BJ (cell line): ENCODE measurements at regions not wholly inside any gene's neighbourhood (a gene's known extent, or its start where the extent isn't known, plus 50 kb on each side); places are given as distances from the start of the nearest gene placed in this dataset.

Source experiments
- CTCF ChIA-PET: fragments of 350-600 bp; formaldehyde crosslinking; extraction: SDS; loops from one replicate; lab custom pipeline; 2021; ENCODE audit warnings: antibody characterized with exemption, inconsistent platforms; lab: Yijun Ruan, JAX
- POLR2A ChIA-PET: fragments of 300-600 bp; sonication (Branson Sonifier 250); formaldehyde crosslinking; extraction: SDS; loops from one replicate; lab custom pipeline; 2021; ENCODE audit warnings: antibody characterized with exemption; lab: Charles Lee
- DNase-seq: peaks from one replicate; pipeline ENCODE4 v3.0.0-alpha.2; 2011; ENCODE audit warnings: low read depth
- H3K27me3 ChIP-seq: 2 replicates; pipeline ENCODE4 v1.6.0; 2011; ENCODE audit warnings: low read length; ENCODE audit not compliant: control insufficient read depth, insufficient read depth
- H3K36me3 ChIP-seq: 2 replicates; pipeline ENCODE4 v1.5.1; 2011; ENCODE audit warnings: low read length; ENCODE audit not compliant: control insufficient read depth, insufficient read depth
- H3K4me3 ChIP-seq: 2 replicates; pipeline ENCODE4 v1.5.1; 2011; ENCODE audit warnings: low read depth, mild to moderate bottlenecking, control low read depth, low read length
- TF ChIP-seq, protein P1 (sequence below): IDR thresholded peaks from 2 replicates; pipeline ENCODE4 v1.5.1; 2011; ENCODE audit warnings: low read depth, mild to moderate bottlenecking, control low read depth, inconsistent platforms, low read length, moderate library complexity; ENCODE audit not compliant: insufficient read depth

DNA sequence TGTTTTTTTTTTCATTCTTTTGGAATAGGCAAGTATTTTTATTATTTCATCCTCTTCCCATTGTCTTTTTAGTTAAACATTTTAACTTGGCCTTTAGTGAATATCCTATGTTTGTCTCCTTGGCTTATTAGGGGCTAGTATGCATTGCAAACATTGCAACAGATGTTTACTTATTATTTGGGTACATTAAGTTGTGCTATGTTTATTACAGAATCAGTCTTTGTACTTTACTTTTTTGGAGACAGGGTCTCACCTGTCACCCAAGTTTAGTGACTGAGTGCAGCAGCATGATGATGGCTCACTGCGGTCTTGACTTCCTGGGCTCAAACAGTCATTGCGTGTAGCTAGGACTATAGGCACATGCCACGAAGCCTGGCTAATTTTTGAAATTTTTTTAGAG is 51.1 kb upstream of the NUDT6 start:
- TF ChIP-seq, protein P1, sequence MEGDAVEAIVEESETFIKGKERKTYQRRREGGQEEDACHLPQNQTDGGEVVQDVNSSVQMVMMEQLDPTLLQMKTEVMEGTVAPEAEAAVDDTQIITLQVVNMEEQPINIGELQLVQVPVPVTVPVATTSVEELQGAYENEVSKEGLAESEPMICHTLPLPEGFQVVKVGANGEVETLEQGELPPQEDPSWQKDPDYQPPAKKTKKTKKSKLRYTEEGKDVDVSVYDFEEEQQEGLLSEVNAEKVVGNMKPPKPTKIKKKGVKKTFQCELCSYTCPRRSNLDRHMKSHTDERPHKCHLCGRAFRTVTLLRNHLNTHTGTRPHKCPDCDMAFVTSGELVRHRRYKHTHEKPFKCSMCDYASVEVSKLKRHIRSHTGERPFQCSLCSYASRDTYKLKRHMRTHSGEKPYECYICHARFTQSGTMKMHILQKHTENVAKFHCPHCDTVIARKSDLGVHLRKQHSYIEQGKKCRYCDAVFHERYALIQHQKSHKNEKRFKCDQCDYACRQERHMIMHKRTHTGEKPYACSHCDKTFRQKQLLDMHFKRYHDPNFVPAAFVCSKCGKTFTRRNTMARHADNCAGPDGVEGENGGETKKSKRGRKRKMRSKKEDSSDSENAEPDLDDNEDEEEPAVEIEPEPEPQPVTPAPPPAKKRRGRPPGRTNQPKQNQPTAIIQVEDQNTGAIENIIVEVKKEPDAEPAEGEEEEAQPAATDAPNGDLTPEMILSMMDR, result no peak
- ChIA-PET CTCF (no interaction called here), POLR2A (no interaction called here)
- peaks cover 5% of the 10 kb centered on the region; the same call in 1 of the 2 replicates for H3K36me3 ChIP-seq
- no peak overlapping the region for H3K4me3 ChIP-seq
- H3K27me3 ChIP-seq, result no peaks in the 10 kb centered on the region
- no peak for DNase-seq

DNA sequence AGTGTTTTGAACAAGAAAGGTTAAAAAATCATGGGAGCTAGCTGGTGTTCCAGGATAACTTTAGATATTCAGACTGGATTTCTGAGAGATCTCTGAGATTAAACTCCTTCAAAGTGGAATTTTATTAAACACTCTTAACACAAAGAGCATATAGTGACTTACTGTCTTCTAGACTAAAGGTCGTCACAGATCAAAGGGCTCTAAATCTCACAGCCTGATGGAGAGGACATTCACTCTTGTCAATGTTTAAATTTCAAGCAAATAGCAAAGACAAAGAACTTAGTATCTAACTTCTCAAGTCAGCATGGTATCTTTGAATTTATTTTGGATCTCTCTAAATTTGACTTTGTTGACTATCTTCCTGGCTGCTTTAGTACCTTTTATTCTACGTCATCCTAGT is 53.7 kb upstream of the NUDT6 start:
- Histone ChIP-seq H3K4me3 (no peak overlapping the region), H3K27me3 (no peaks in the 10 kb centered on the region), H3K36me3 (peaks cover 5% of the 10 kb centered on the region; the same call in 1 of the 2 replicates)
- no peak for DNase-seq
- ChIA-PET CTCF (no interaction called here), POLR2A (no interaction called here)
- TF ChIP-seq, protein P1, result no peak

DNA sequence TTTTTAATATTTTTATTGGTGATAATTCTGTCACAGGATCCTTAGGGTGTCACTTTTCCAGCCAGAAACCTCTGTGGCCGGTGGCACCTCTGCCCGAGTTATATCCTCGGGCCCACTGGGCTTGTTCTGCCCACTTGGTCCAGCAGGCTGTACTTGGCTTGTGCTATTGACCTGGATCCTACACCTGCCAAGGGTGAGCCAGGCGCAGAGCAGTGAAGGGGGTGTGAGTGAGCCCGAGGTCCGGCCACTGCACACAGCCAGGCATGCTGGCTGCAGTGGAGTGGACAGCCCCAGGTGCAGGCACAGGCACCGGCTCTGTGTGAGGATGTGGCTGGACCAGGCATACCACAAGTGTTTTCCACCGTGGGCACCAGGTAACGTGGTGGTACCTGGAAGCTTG is 54.7 kb upstream of the NUDT6 start:
- POLR2A ChIA-PET, result no interaction called here
- H3K36me3 ChIP-seq, result peaks cover 5% of the 10 kb centered on the region; the same call in 1 of the 2 replicates
- no peak overlapping the region for H3K4me3 ChIP-seq
- H3K27me3 ChIP-seq, result no peaks in the 10 kb centered on the region
- DNase-seq, result no peak
- TF ChIP-seq, protein P1, result no peak
- CTCF ChIA-PET, result interaction anchor here (1.3 to 1.8 kb wide), 2 partner anchors 11 to 13 kb away, joined by 4 read pairs; no protein-coding TSS in a partner anchor

DNA sequence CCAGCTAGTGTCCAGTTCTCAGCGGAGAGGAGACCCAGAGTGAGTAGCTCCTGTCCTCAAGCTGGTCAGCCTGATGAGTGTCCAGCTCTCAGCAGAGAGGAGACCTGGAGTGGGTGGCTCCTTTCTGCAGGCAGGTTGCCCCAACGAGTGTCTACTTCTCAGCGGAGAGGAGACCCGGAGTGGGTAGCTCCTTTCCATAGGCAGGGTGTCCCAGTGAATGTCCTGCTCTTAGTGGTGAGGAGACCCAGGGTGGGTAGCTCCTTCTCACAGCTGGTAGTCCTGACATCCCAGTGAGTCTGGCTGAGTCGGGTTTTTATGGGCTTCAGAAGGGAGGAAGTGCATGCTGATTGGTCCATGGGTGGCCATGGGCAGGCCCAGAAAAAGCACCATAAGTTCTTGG is 55.7 kb upstream of the NUDT6 start:
- H3K36me3 ChIP-seq, result peaks cover 5% of the 10 kb centered on the region; the same call in 1 of the 2 replicates
- ChIA-PET POLR2A (no interaction called here), CTCF (interaction anchor here (1.3 to 1.8 kb wide), 2 partner anchors 10 to 12 kb away, joined by 4 read pairs; no protein-coding TSS in a partner anchor)
- DNase-seq, result no peak
- TF ChIP-seq, protein P1, result no peak
- no peak overlapping the region for H3K4me3 ChIP-seq
- H3K27me3 ChIP-seq, result no peaks in the 10 kb centered on the region

DNA sequence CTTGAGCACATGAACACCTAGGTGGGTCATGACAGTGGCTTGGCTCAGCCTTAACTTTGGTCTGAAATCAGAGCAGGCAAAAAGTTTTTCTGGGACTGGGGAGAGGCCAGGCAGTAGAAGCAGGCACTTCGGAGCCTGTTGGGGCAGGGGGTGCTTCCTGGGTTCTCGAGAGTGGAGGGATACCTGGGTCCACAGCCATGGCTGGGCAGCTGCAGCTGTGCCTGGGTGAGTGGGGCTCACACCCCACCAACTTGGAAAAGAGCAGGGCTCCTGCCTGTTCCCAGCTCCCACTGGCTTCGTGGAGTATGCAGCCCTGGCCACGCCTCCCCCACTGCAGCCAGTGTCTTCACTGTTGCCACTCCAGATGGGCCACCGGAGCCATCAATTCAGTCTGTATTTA is 56.4 kb upstream of the NUDT6 start:
- Histone ChIP-seq H3K4me3 (no peak overlapping the region), H3K36me3 (peaks cover 5% of the 10 kb centered on the region; the same call in 1 of the 2 replicates), H3K27me3 (no peaks in the 10 kb centered on the region)
- DNase-seq, result no peak
- ChIA-PET CTCF (interaction anchor here (1.8 kb wide), 1 partner anchor 9 kb away, joined by 4 read pairs; no protein-coding TSS in a partner anchor), POLR2A (no interaction called here)
- TF ChIP-seq, protein P1, result no peak
